ENCODE measurements at regions not wholly inside any gene's neighbourhood (a gene's known extent, or its start where the extent isn't known, plus 50 kb on each side); places are given as distances from the start of the nearest gene placed in this dataset.
A peak's percentile ranks its signal among the peaks of the same experiment; 100 is the strongest.

DNA sequence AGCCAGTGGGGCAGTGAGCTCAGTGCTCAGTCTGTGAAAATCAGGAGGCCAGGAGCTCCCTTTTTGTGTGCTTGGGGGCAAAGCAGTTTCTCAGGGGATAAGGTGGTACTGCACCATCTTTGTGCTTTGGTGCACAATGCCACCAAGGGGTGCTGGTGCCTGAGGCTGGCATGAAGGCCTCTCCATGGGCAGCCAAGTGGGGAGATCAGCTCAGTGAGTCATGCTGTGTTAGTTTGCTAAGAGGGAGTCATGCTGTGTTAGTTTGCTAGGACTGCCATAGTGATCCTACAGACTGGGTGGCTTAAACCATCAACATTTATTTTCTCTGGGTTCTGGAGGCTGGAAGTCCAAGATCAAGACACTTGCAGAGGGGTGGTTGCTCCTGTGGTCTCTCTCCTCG lies 428.1 kb downstream of the PRDM2 start:
- Histone ChIP-seq H3K36me3 (replicated peaks in 1 of 2; ENCODE audit: control insufficient read depth in 1 of 2, insufficient read depth in 2 of 2, low read length in 2 of 2) (no peaks in the 10 kb centered on the region), H3K9ac (ENCODE audit: insufficient read depth, low read length, poor library complexity, severe bottlenecking) (no peak overlapping the region), H3K27me3 (ENCODE audit: control insufficient read depth in 2 of 2, insufficient read depth in 2 of 2, low read length in 2 of 2) (no peaks in the 10 kb centered on the region), H3K27ac (ENCODE audit: low read depth in 1 of 2, low read length in 2 of 2) (no peak overlapping the region), H3K4me2 (replicated peaks; ENCODE audit: extremely low read depth, low read length, poor library complexity, severe bottlenecking) (no peak overlapping the region), H4K20me1 (ENCODE audit: insufficient read depth, low read length) (no peaks in the 10 kb centered on the region), H3K4me3 (replicated peaks in 1 of 3; ENCODE audit: low read depth in 2 of 3, low read length in 3 of 3) (no peak overlapping the region), H3K9me3 (replicated peaks in 1 of 2; ENCODE audit: control insufficient read depth in 1 of 2, insufficient read depth in 1 of 2, low read length in 2 of 2) (no peaks in the 10 kb centered on the region), H2AFZ (ENCODE audit: insufficient read depth, low read depth, low read length, poor library complexity, severe bottlenecking) (no peak overlapping the region), H3K79me2 (ENCODE audit: insufficient read depth, low read length) (no peaks in the 10 kb centered on the region), H3K4me1 (ENCODE audit: control insufficient read depth in 1 of 2, insufficient read depth in 2 of 2, low read length in 2 of 2) (no peaks in the 10 kb centered on the region)
- Mint-ChIP-seq H3K4me1 (no peaks in the 10 kb centered on the region), H3K9me3 (peaks cover 0 to 3% (median 0%) of the 10 kb centered on the region in 7 donors), H3K27me3 (ENCODE audit: low read depth in 3 of 3) (peaks cover 1 to 7% (median 3%) of the 10 kb centered on the region in 3 donors), H3K27ac (peak overlapping the region in 1 of 7 donors; percentile 45), H3K36me3 (no peaks in the 10 kb centered on the region), H3K4me3 (no peak overlapping the region)
- 80% methylated on average over 1 of the region's 1 CpG for WGBS (ENCODE audit: insufficient coverage)
- intact Hi-C loops (cut with micrococcal nuclease), result no loop called here
- DNase-seq, result no peak
- TF ChIP-seq, protein P1, sequence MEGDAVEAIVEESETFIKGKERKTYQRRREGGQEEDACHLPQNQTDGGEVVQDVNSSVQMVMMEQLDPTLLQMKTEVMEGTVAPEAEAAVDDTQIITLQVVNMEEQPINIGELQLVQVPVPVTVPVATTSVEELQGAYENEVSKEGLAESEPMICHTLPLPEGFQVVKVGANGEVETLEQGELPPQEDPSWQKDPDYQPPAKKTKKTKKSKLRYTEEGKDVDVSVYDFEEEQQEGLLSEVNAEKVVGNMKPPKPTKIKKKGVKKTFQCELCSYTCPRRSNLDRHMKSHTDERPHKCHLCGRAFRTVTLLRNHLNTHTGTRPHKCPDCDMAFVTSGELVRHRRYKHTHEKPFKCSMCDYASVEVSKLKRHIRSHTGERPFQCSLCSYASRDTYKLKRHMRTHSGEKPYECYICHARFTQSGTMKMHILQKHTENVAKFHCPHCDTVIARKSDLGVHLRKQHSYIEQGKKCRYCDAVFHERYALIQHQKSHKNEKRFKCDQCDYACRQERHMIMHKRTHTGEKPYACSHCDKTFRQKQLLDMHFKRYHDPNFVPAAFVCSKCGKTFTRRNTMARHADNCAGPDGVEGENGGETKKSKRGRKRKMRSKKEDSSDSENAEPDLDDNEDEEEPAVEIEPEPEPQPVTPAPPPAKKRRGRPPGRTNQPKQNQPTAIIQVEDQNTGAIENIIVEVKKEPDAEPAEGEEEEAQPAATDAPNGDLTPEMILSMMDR (IDR thresholded peaks at IDR 0.05), result no peak

DNA sequence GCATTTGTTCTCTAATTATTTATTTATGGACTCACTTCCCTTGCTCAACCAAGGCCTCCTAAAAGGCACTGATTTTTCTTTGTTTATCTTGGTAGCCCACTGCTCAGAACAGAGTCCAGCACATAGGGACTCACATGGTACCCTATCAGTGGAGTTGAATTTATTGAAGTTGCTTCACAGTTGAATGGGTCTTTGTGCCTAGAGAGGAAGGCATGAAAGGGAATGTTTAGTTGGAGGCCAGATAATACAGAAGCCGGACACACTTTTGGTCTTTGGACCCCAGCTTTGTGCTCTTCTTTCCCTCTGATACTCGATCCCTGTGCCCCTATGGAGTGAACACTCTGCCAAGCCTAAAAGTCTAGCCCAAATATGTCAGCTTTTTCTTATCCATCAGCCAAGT lies 429.0 kb downstream of the PRDM2 start:
- intact Hi-C loops (cut with micrococcal nuclease), result no loop called here
- H3K36me3 ChIP-seq (replicated peaks in 1 of 2; ENCODE audit: control insufficient read depth in 1 of 2, insufficient read depth in 2 of 2, low read length in 2 of 2), result no peaks in the 10 kb centered on the region
- 92% methylated on average over 2 of the region's 2 CpGs for WGBS (ENCODE audit: insufficient coverage)
- no peak overlapping the region for H3K4me2 ChIP-seq (replicated peaks; ENCODE audit: extremely low read depth, low read length, poor library complexity, severe bottlenecking)
- no peaks in the 10 kb centered on the region for H4K20me1 ChIP-seq (ENCODE audit: insufficient read depth, low read length)
- no peaks in the 10 kb centered on the region for H3K36me3 Mint-ChIP-seq
- H3K9ac ChIP-seq (ENCODE audit: insufficient read depth, low read length, poor library complexity, severe bottlenecking), result no peak overlapping the region
- H3K27me3 ChIP-seq (ENCODE audit: control insufficient read depth in 2 of 2, insufficient read depth in 2 of 2, low read length in 2 of 2), result no peaks in the 10 kb centered on the region
- no peaks in the 10 kb centered on the region for H3K4me1 Mint-ChIP-seq
- no peak overlapping the region for H3K27ac ChIP-seq (ENCODE audit: low read depth in 1 of 2, low read length in 2 of 2)
- no peak overlapping the region for H2AFZ ChIP-seq (ENCODE audit: insufficient read depth, low read depth, low read length, poor library complexity, severe bottlenecking)
- H3K79me2 ChIP-seq (ENCODE audit: insufficient read depth, low read length), result no peaks in the 10 kb centered on the region
- peaks cover 0 to 3% (median 0%) of the 10 kb centered on the region in 7 donors for H3K9me3 Mint-ChIP-seq
- DNase-seq, result no peak
- no peak overlapping the region for H3K4me3 ChIP-seq (replicated peaks in 1 of 3; ENCODE audit: low read depth in 2 of 3, low read length in 3 of 3)
- TF ChIP-seq, protein P1 (IDR thresholded peaks at IDR 0.05), result no peak
- H3K9me3 ChIP-seq (replicated peaks in 1 of 2; ENCODE audit: control insufficient read depth in 1 of 2, insufficient read depth in 1 of 2, low read length in 2 of 2), result no peaks in the 10 kb centered on the region
- no peaks in the 10 kb centered on the region for H3K4me1 ChIP-seq (ENCODE audit: control insufficient read depth in 1 of 2, insufficient read depth in 2 of 2, low read length in 2 of 2)
- peaks cover 3 to 5% (median 3%) of the 10 kb centered on the region in 3 donors for H3K27me3 Mint-ChIP-seq (ENCODE audit: low read depth in 3 of 3)
- H3K27ac Mint-ChIP-seq, result no peak overlapping the region
- no peak overlapping the region for H3K4me3 Mint-ChIP-seq
